OCI-LY7 (cell line): ENCODE measurements at regions not wholly inside any gene's neighbourhood (a gene's known extent, or its start where the extent isn't known, plus 50 kb on each side); places are given as distances from the start of the nearest gene placed in this dataset.

Experiments used
- CTCF ChIP-seq: fragments of 200-600 bp; sonication (generic); conservative IDR thresholded peaks from 2 replicates; pipeline ENCODE4 v1.5.1; 2014; ENCODE audit warnings: mild to moderate bottlenecking, antibody characterized with exemption, low read length, moderate library complexity, mixed read lengths
- EZH2phosphoT487 ChIP-seq: fragments of 200-600 bp; sonication (generic); IDR thresholded peaks from 2 replicates; pipeline ENCODE4 v1.6.1; 2018; ENCODE audit warnings: low read depth, borderline replicate concordance, mild to moderate bottlenecking, mixed run types, antibody characterized with exemption, low read length, moderate library complexity, mixed read lengths

- TF ChIP-seq CTCF: no peak
- no peak for TF ChIP-seq EZH2phosphoT487
These were observed 873.8 kb downstream of the SUCLG1 start for GRCh38 chr2:83585250-83585649.
